ENCODE measurements at regions not wholly inside any gene's neighbourhood (a gene's known extent, or its start where the extent isn't known, plus 50 kb on each side); places are given as distances from the start of the nearest gene placed in this dataset.
A peak's percentile ranks its signal among the peaks of the same experiment; 100 is the strongest.
"Not testable (repeated sequence)": the region's sequence is repeated elsewhere in the genome, so short reads cannot be mapped to it uniquely, and the experiment has no call there.

DNA sequence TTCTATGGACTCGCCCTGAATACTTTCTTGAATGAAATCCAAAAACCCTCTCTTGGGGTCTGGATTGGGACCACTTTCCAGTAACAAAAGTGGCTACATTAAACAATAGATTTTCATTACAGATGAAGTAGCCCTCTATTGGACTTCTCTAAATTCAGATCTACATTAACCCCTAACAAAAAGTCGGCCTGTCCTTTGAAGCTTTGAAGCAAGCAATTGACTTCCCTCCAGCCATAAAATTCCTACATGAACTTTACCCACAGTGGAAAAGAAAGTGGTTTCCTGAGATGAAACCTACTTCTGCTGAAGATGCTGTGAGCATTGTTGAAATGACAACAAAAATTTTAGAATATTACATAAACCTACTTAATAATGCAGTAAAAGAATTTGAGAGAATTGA is 967.1 kb upstream of the ROBO1 start:
- no peak for DNase-seq (ENCODE audit: low spot score)

DNA sequence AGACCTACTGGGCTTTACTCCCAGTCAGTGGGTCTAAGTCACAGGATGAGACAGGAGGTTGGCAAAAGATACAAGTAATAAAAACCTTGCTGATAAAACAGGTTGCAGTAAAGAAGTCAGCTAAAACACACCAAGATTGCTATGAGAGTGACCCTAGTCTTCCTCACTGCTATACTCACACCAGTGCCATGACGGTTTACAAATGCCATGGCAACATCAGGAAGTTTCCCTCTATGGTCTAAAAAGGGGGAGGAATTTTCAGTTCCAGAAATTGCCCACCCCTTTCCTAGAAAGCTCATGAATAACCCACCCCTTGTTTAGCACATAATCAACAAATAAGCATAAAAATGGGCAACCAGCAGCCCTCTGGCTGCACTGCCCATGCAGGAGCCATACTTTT is 966.7 kb upstream of the ROBO1 start:
- no peak for DNase-seq (ENCODE audit: low spot score)

DNA sequence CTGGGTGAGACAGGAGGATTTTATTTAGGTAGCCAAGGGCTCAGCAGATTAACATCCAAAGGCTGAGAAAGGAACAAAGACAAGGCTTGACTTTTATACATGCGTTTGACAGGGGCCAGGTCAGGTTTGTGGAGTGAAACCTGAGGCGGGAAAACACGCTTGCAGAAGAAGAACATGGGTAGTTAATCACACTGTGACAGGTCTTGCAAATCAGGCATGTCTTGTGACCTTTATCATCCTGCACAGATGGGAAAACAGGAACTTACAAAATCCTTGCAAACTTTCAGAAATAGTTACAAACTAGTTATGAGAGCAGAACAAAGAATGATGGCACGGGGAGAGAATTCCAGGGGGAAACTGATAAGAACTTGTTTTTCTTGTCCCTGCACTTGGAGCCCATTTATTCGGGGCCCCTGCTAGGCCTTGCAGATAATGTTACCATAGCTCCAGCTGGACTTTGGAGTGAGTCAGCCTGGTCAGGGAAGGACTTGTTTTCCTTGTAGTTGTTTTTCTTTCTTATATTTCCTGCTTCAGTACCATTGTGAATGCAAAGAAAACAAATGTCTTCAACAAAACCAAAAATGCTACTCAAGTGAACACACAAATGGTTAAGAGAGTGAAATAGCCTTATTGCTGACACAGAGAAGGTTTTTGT is 965.9 kb upstream of the ROBO1 start:
- DNase-seq (ENCODE audit: low spot score), result no peak

DNA sequence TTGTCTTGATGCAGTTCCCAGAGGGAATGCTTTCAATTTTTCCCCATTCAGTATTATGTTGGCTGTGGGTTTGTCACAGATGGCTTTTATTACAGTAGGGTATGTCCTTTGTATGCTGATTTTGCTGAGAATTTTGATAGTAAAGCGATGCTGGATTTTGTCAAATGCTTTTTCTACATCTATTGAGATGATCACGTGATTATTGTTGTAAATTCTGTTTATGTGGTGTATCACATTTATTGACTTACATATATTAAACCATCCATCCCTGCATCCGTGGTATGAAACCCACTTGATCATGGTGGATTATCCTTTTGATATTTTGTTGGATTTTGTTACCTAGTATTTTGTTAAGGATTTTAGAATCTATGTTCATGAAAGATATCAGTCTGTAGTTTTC is 959.8 kb upstream of the ROBO1 start:
- not testable (repeated sequence) for DNase-seq (ENCODE audit: low spot score)

DNA sequence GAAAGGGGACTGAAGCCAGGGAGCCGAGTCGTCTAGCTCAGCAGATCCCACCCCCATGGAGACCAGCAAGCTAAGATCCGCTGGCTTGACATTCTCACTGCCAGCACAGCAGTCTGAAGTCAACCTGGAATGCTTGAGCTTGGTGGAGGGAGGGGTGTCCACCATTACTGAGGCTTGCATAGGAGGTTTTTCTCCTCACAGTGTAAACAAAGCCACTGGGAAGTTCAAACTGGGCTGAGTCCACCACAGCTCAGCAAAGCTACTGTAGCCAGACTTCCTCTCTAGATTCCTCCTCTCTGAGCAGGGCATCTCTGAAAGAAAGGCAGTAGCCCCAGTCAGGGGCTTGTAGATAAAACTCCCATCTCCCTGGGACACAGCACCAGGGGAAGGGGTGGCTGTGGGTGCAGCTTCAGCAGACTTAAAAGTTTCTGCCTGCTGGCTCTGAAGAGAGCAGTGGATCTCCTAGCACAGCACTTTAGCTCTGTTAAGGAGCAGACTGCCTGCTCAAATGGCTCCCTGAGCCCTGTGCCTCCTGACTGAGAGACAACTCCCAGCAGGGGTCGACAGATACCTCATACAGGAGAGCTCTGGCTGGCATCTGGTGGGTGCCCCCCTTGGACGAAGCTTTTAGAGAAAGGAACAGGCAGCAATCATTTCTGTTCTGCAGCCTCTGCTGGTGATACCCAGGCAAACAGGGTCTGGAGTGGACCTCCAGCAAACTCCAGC is 942.0 kb upstream of the ROBO1 start:
- not testable (repeated sequence) for DNase-seq (ENCODE audit: low spot score)

DNA sequence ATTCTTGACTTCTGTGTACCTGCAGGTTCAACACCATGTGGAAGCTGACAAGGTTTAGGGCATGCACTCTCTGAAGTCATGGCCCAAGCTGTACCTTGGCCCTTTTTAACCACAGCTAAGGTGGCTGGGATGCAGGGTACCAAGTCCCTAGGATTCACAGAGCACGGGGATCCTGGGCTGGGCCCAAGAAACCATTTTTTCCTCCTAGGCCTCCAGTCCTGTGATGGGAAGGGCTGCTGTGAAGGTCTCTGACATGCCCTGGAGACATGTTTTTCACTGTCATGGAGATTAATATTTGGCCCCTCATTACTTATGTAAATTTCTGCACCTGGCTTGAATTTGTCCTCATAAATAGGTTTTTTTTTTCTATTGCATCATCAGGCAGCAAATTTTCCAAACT is 937.5 kb upstream of the ROBO1 start:
- no peak for DNase-seq (ENCODE audit: low spot score)

DNA sequence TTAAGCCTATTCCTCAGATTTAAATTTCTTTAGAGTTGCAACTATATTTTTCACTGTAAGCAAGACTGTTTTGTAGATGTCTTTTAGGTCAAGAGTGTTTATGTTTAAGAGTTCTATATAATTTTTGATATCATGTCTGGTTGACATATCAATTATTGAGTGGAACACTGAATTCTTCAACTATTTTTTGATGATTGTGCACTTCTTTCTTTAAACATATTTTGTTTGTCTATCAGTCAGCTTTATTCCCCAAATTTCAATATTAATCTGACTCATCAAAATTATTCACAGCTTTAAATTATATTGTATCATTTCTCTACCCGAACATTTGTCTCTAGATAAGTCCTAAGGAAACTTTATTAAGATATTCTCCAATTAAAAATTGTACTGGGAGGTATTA is 933.6 kb upstream of the ROBO1 start:
- DNase-seq (ENCODE audit: low spot score), result no peak

DNA sequence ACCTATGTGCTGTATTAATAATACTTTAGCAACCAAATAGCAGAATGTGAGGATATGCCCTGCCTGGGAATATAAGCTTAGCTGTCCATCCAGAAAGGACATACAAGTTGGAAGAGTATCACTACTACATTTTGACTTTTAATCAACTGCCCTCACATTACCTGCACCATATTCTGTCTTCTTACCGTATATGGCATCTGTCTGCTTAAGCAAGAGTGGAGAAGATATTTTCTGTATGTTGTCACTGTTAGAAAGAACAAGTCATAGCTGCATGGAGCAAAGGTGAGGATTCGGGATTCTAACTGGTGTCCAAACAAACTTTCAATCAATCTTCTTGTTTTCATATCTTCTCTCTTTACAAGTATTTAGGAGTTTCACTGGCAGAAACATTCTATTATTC is 929.5 kb upstream of the ROBO1 start:
- DNase-seq (ENCODE audit: low spot score), result no peak

DNA sequence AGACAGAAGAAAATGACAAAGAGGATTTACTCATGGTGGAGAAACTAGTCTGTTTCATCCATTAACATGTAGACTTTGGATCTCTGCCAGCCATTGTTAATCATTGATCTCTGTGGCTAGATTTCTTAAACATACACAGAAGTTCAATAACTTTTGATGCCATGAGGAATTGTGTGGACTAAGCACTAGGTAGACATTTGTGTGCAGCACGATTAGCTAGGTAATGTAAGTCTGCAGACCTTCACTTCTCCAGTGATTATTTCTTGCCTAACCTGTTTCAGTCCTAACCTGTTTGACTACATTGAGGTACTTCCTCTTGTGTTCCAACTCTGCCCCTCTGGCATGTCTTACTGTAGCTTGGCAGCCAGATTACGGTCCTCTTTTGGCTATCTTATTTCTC is 928.5 kb upstream of the ROBO1 start:
- DNase-seq (ENCODE audit: low spot score), result no peak

DNA sequence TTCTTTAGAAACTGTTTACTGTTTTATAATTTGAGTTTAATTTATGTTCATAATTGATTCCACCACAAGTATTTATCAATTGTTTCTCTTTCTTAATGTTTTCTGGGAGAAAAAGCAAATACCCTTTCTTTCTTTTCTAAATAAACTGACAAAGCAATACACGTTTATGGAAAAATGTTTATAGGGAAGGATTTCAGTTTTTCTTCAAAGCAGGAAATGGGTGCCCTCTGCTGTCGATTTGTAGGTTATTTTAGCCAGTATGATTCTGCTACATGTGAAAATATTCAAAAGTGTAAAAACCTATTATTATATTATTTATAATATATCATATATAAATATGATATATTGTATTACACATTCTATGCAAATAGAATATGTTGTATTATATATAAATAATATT is 921.0 kb upstream of the ROBO1 start:
- peak; percentile 5 for DNase-seq (ENCODE audit: low spot score)

DNA sequence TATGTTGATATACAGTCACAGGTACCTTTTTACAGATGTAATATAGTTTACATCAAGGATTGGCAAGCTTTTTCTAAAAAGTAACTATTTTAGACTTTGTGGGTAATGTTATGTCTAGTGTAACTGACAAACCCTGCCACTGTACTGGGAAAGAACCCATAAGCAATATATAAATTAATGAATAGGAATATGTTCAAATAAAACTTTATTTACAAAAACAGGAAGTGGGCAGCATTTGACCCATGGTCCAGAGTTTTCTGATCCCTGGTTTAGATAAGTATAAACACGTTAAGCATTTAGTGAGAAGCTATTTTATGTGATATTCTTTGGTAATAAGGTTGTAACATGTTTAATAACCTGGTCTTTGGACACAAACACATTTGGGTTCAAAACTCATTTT is 915.2 kb upstream of the ROBO1 start:
- DNase-seq (ENCODE audit: low spot score), result no peak

DNA sequence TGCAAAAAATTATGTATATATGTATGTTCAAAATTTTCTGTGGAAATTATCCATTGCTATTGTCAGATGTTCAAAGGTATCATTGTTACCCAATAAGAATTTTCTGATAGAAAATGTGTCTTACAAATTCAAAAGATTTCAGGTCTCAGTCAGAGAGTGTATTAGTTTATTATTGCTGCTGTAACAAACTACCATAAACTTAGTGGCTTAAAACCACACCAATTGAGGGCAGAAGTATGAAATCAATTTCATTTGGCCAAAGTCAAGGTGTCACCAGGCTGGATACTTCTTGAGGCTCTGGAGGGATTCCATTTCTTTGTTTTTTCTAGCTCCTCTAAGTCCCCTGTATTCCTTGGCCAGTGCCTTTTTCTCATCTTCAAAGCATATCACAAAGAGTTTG is 914.4 kb upstream of the ROBO1 start:
- no peak for DNase-seq (ENCODE audit: low spot score)

DNA sequence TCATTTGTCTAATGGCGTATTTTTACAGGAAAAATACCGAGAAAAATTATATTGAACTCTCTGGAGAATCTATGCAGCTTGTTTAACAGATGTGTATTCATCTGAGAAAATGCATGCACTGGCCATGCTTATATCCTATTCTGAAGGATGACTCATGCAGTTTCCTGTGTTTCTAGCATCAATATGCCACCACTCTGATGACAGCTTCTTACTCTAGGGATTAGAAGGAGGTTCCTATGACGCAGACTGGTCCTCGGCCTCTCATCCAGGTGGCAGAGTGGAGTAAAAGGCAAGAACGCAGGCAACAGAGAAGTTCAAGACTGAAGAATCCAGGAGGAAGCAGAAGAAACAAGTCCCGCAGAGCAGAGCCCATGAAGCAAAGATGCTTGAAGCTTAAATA is 910.0 kb upstream of the ROBO1 start:
- no peak for DNase-seq (ENCODE audit: low spot score)

DNA sequence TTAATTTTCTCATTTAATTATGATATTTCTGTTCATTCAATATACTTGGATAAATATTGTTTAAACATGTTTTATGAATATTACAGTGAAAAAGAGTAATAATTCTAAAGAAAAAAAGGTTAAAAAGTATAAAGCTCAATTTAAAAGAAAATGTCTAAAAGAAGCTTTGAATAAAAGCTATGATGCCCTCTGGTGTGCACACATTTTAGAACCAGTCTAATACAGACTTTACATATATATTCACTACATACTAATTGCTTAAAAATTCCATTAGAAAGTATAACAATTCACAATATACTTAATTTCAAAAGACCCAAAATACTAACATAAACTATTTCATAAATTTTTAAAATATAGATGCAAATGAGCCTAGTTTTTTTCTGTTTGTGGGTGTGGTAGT is 909.1 kb upstream of the ROBO1 start:
- DNase-seq (ENCODE audit: low spot score), result no peak

DNA sequence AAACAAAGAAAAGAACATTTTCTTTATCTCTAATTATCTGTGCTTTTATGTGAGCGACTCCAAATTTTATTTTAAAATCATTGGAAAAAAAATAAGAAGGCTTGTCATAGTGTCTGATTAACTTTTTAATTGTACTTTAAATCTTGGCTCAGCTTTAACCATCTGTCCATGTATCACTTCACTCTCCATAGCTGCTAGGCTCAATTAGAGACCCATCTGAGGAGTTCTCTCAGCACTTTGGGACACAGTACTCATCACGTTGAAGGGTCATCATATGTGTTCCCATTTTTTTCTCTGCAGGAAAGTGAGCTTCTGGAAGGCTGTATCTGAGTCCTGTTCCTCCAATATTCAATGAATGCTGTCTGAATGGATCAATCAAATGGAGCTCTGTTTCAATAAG is 908.5 kb upstream of the ROBO1 start:
- DNase-seq (ENCODE audit: low spot score), result no peak

DNA sequence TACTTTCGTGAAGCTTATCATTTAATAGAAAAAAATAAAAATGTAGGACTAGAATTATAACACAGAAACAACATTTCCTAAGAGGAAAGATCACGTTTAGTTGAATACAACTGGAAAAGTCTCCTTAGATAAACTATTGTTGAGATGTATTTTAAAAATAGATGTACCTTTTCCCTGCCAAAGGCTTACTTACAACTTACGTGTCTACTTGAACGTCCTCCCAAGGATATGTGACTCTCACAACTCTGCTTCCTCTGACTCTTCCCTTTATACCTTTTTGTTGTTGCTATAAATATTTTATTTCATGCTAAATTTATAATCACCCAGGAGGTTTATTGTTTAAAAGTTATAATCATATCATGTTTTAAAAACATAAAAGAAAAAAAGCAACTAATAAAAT is 908.0 kb upstream of the ROBO1 start:
- no peak for DNase-seq (ENCODE audit: low spot score)

DNA sequence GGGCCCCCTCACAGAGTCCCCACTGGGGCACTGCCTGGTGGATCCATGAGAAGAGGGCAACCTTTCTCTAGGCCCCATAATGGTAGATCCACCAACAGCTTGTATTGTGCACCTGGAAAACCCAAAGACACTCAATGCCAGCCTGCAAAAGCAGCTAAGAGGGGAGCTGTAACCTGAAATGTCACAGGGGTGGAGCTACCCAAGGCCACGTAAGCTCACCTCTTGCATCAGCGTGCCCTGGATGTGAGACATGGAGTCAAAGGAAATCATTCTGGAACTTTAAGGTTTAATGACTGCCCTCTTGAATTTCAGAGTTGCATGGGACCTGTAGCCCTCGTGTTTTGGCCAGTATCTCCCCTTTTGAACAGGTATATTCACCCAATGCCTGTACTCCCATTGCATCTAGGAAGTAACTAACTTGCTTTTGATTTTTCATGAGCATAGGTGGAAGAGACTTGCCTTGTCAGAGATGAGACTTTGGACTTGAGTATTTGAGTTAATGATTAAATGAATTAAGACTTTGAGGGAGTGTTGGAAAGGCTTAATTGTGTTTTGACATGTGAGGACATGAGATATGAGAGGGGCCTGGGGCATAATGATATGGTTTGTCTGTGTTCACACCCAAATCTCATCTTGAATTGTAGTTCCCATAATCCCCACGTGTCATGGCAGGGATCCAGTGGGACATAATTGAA is 900.9 kb upstream of the ROBO1 start:
- DNase-seq (ENCODE audit: low spot score), result no peak

DNA sequence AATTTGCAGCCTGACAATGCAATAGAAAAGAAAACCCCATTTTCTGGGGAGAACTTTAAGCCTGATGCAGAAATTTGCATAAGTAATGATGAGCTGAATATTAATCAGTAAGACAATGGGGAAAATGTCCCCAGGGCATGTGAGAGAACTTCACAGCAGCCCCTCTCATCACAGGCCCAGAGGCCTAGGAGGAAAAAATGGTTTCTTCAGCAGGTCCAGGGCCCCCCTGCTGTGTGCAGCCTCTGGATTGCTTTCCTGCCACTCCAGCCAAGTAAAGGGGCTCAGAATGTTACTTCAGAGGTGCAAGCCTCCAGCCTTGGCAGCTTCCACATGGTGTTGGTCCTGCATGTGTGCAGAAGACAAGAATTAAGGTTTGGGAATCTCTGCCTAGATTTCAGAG is 900.3 kb upstream of the ROBO1 start:
- DNase-seq (ENCODE audit: low spot score), result no peak

DNA sequence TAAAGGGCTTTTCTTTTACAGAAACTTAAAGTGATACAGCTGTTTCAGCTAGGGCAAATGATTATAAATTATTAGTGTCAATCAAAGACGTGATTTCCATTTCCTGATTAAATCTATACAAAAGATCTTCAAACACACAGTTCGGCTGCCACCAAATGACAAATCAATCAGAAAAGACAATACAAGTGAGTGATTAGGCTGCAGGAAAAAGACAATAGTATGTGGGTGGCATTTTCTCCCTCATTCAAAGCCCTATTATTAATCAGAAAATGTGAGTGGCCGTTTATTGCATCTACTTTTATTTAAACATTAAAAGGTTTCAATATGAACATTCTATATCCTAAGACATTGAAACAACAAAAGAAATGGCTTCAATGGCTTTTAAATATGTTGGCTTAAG is 895.6 kb upstream of the ROBO1 start:
- DNase-seq (ENCODE audit: low spot score), result no peak

DNA sequence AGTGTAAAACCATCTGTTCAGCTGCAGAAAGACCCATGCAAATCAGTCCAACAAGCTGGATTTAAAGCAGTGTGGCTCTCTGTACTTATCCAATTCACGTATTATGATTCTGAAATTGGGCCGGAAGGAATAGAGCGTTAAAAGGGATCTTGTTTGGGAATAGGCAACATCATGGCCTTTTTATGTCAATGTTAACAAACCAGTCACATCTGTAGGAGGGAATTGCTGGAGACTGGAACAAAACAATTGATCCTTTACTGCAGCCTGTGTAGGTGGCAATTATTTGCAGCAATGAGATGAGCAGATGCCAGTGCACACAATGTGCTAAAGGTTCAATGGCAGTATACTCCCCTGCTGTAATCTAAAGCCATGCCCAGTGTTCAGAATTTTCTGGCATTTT is 887.4 kb upstream of the ROBO1 start:
- no peak for DNase-seq (ENCODE audit: low spot score)

DNA sequence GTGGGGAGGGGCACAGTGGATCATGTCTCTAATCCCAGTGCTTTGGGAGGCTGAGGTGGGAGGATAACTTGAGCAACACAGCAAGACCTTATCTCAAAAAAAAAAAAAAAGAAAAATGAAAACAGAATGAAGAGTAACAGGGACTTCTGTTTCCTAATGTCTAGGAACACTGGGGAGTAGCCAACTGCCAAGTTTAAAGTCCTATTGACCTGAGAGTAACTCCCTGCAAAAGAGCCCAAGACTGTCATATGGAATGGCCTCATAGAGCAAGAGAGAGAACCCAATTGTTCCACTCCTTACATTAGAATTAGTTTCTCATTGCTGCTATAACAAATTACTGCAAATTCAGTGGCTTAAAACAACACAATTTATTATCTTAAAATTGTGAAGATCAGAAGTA is 881.4 kb upstream of the ROBO1 start:
- DNase-seq (ENCODE audit: low spot score), result no peak

DNA sequence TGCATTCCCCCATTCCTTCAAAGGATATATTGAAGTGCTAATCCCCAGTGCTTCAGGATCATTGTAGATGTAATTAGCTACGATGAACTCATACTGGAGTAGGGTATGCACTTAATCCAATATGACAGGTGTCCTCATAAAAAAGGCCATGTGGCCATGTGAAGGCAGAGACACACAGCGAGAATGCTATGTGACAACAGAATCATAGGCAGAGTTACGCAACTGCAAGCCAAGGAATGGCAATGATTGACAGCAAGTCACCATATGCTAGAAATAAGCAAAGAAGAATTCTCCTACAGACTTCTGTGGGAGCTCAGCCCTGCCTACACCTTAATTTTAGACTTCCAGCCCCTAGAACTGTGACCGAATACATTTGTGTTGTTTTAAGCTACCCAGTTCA is 875.6 kb upstream of the ROBO1 start:
- DNase-seq (ENCODE audit: low spot score), result no peak
